ENCODE measurements at regions not wholly inside any gene's neighbourhood (a gene's known extent, or its start where the extent isn't known, plus 50 kb on each side); places are given as distances from the start of the nearest gene placed in this dataset.
"Not testable (repeated sequence)": the region's sequence is repeated elsewhere in the genome, so short reads cannot be mapped to it uniquely, and the experiment has no call there.

DNA sequence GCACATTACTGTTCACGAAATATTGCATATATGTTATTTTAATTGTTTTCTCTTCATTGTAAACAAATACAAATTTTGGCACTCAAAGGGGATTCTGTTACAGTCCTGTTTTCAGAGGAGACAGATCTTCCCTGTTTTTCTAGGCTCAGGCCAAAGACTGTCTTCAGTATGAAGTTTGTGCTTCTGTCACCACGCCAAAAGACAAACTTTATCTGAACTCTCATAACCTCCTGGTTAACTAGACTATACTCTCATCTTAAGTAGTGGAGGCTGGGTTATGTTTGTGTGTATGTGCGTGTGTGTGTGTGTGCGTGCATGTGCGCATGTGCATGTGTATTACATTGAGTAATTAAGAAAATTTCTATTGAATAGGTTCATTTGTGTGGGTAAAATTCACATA is 676.8 kb upstream of the HS3ST1 start:
- no peak for DNase-seq (ENCODE audit: low spot score)
- no peaks in the 10 kb centered on the region for H3K9me3 ChIP-seq
- H3K4me3 ChIP-seq: no peak overlapping the region
- no peak for TF ChIP-seq POLR2AphosphoS5 (IDR thresholded peaks at IDR 0.05)
- no peak for TF ChIP-seq POLR2A (IDR thresholded peaks at IDR 0.05)
- TF ChIP-seq CTCF (IDR thresholded peaks at IDR 0.05): no peak
- no peaks in the 10 kb centered on the region for H3K4me1 ChIP-seq (replicated peaks)
- WGBS: 78% methylated on average over 5 of the region's 5 CpGs
- H3K27ac ChIP-seq: no peak overlapping the region
- no peaks in the 10 kb centered on the region for H3K27me3 ChIP-seq (replicated peaks; ENCODE audit: insufficient read depth)
- no peaks in the 10 kb centered on the region for H3K36me3 ChIP-seq
- intact Hi-C loops (cut with DNase I): no loop called here

DNA sequence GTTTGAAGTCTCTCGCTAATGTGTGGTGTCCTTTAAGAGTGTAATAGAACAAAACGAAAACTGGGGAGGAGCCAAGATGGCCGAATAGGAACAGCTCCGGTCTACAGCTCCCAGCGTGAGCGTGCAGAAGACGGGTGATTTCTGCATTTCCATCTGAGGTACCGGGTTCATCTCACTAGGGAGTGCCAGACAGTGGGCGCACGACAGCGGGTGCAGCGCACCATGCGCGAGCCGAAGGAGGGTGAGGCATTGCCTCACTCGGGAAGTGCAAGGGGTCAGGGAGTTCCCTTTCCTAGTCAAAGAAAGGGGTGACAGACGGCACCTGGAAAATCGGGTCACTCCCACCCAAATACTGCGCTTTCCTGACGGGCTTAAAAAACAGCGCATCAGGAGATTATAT is 661.2 kb upstream of the HS3ST1 start:
- DNase-seq (ENCODE audit: low spot score); H3K9me3 ChIP-seq; H3K27ac ChIP-seq; H3K27me3 ChIP-seq (replicated peaks; ENCODE audit: insufficient read depth); intact Hi-C loops (cut with DNase I); H3K4me1 ChIP-seq (replicated peaks); H3K4me3 ChIP-seq; H3K36me3 ChIP-seq: not testable (repeated sequence)
- WGBS: 82% methylated on average over 19 of the region's 21 CpGs

DNA sequence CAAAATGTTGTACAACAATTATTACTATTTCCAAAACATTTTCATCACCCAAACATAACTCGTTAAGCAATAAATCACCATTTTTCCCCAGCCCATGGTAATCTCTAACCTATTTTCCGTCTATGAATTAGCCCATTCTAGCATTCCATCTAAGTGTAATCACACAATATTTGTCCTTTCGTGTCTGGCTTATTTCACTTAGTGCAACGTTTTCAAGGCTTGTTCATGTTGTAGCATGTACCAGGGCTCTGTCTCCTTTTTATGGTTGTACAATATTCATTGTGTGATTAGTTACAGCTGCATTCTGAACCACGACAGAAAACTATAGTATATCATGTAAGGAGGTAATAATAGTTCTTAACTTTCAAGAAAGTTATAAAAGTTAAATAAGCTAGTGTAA is 656.0 kb upstream of the HS3ST1 start:
- Histone ChIP-seq H3K36me3 (no peaks in the 10 kb centered on the region), H3K27ac (no peak overlapping the region), H3K4me3 (no peak overlapping the region), H3K27me3 (replicated peaks; ENCODE audit: insufficient read depth) (no peaks in the 10 kb centered on the region), H3K9me3 (no peaks in the 10 kb centered on the region), H3K4me1 (replicated peaks) (no peaks in the 10 kb centered on the region)
- WGBS: 34% methylated on average over 5 of the region's 5 CpGs
- intact Hi-C loops (cut with DNase I): no loop called here
- no peak for TF ChIP-seq CTCF (IDR thresholded peaks at IDR 0.05)
- no peak for TF ChIP-seq POLR2AphosphoS5 (IDR thresholded peaks at IDR 0.05)
- no peak for DNase-seq (ENCODE audit: low spot score)

DNA sequence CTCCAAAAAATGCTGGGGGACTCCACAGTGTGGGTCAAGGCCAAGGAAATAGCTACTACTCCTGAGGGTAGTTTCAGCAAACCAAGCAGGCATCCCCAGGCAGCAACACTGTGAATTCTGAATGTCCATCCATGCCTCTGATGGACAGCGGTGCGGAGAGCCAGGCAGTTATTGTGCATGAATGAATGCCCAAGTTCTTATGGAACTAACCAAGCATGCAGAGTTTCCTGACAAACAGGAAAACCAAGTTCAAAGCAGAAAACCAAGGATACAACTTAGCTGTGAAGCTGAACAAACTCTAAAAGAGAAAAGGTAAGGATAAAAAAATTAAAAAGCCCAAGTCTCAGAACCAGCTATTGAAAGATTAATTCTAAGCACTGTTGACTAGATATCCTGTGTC is 642.6 kb upstream of the HS3ST1 start:
- no peak for DNase-seq (ENCODE audit: low spot score)
- Histone ChIP-seq H3K9me3 (no peaks in the 10 kb centered on the region), H3K4me1 (replicated peaks) (no peaks in the 10 kb centered on the region), H3K36me3 (no peaks in the 10 kb centered on the region), H3K4me3 (no peak overlapping the region), H3K27me3 (replicated peaks; ENCODE audit: insufficient read depth) (no peaks in the 10 kb centered on the region), H3K27ac (no peak overlapping the region)
- intact Hi-C loops (cut with DNase I): no loop called here
- no peak for TF ChIP-seq POLR2AphosphoS5 (IDR thresholded peaks at IDR 0.05)
- TF ChIP-seq POLR2A (IDR thresholded peaks at IDR 0.05): no peak
- TF ChIP-seq CTCF (IDR thresholded peaks at IDR 0.05): no peak
- WGBS: 64% methylated on average over 2 of the region's 2 CpGs

GRCh38 chr4:12053966-12054365 is 625.3 kb upstream of the HS3ST1 start:
- no peaks in the 10 kb centered on the region for H3K36me3 ChIP-seq
- H3K4me3 ChIP-seq: no peak overlapping the region
- no peaks in the 10 kb centered on the region for H3K4me1 ChIP-seq (replicated peaks)
- 82% methylated on average over 2 of the region's 2 CpGs for WGBS
- no peaks in the 10 kb centered on the region for H3K27me3 ChIP-seq (replicated peaks; ENCODE audit: insufficient read depth)
- TF ChIP-seq POLR2AphosphoS5 (IDR thresholded peaks at IDR 0.05) (no peak), POLR2A (IDR thresholded peaks at IDR 0.05) (no peak), CTCF (IDR thresholded peaks at IDR 0.05) (no peak)
- intact Hi-C loops (cut with DNase I): no loop called here
- H3K9me3 ChIP-seq: no peaks in the 10 kb centered on the region
- no peak for DNase-seq (ENCODE audit: low spot score)
- no peak overlapping the region for H3K27ac ChIP-seq

DNA sequence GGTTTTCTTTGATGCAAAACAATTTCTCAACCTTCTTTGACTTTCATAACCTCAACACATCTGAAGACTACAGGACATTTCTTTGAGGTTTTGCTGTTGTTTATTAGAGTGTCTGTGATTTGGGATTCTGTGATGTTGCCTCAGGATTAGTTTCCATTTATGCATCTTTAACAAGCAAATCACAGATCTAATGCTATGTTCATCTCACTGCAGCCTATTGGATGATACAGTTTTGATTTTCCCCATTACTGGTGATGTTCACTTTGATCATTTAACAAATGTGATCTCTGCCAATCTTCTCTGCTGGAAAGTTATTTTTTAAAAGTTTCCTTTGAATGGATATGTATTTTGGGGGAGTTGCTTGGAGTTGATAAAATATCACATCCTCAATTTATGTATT is 624.9 kb upstream of the HS3ST1 start:
- DNase-seq (ENCODE audit: low spot score): no peak
- H3K9me3 ChIP-seq: no peaks in the 10 kb centered on the region
- no peaks in the 10 kb centered on the region for H3K36me3 ChIP-seq
- H3K4me1 ChIP-seq (replicated peaks): no peaks in the 10 kb centered on the region
- H3K27me3 ChIP-seq (replicated peaks; ENCODE audit: insufficient read depth): no peaks in the 10 kb centered on the region
- H3K27ac ChIP-seq: no peak overlapping the region
- TF ChIP-seq POLR2AphosphoS5 (IDR thresholded peaks at IDR 0.05) (no peak), POLR2A (IDR thresholded peaks at IDR 0.05) (no peak), CTCF (IDR thresholded peaks at IDR 0.05) (no peak)
- intact Hi-C loops (cut with DNase I): no loop called here
- no peak overlapping the region for H3K4me3 ChIP-seq
